Trophoblast cell (in vitro differentiated cells and primary cell): ENCODE measurements at regions not wholly inside any gene's neighbourhood (a gene's known extent, or its start where the extent isn't known, plus 50 kb on each side); places are given as distances from the start of the nearest gene placed in this dataset.

Experiments used
- DNase-seq, 2 donors: peaks; one replicate each; pipeline ENCODE4 v3.0.0-alpha.2; 2016
- H2AFZ ChIP-seq: 2 replicates; pipeline ENCODE4 v1.6.1; 2013; ENCODE audit warnings: low read length, moderate library complexity, mild to moderate bottlenecking; ENCODE audit not compliant: insufficient read depth, poor library complexity
- H2AK5ac ChIP-seq: 2 replicates; pipeline ENCODE4 v1.6.1; 2013; ENCODE audit warnings: mild to moderate bottlenecking, low read length
- H2BK120ac ChIP-seq: 2 replicates; pipeline ENCODE4 v1.6.1; 2013; ENCODE audit warnings: low read length, mild to moderate bottlenecking, moderate library complexity; ENCODE audit not compliant: insufficient read depth, poor library complexity
- H2BK12ac ChIP-seq: 2 replicates; pipeline ENCODE4 v1.6.1; 2013; ENCODE audit warnings: mild to moderate bottlenecking, low read length, moderate library complexity
- H2BK5ac ChIP-seq: 2 replicates; pipeline ENCODE4 v1.6.1; 2013; ENCODE audit warnings: low read length, low read depth, moderate library complexity, mild to moderate bottlenecking; ENCODE audit not compliant: poor library complexity
- H3K14ac ChIP-seq: 2 replicates; pipeline ENCODE4 v1.6.1; 2013; ENCODE audit warnings: mild to moderate bottlenecking, low read length
- H3K18ac ChIP-seq: 2 replicates; pipeline ENCODE4 v1.6.1; 2013; ENCODE audit warnings: mild to moderate bottlenecking, low read length
- H3K23ac ChIP-seq: 2 replicates; pipeline ENCODE4 v1.6.1; 2013; ENCODE audit warnings: low read length
- H3K27ac ChIP-seq: 2 replicates; pipeline ENCODE4 v1.5.1; 2013; ENCODE audit warnings: low read depth, mild to moderate bottlenecking, inconsistent platforms, low read length, moderate library complexity
- H3K27me3 ChIP-seq: 2 replicates; pipeline ENCODE4 v1.6.1; 2013; ENCODE audit warnings: inconsistent platforms, mild to moderate bottlenecking, low read length, moderate library complexity; ENCODE audit not compliant: insufficient read depth
- H3K36me3 ChIP-seq, 2 experiments: 1 replicate in 1 of 2; 2 replicates in 1 of 2; pipeline ENCODE4 v1.6.1; 2013; ENCODE audit warnings: low read length in 2 of 2, mild to moderate bottlenecking in 2 of 2, moderate library complexity in 1 of 2; ENCODE audit not compliant: insufficient read depth in 2 of 2, control insufficient read depth in 1 of 2
- H3K4ac ChIP-seq: 2 replicates; pipeline ENCODE4 v1.6.1; 2013; ENCODE audit warnings: low read depth, mild to moderate bottlenecking, low read length, moderate library complexity
- H3K4me1 ChIP-seq, 2 experiments: 1 replicate in 1 of 2; 2 replicates in 1 of 2; pipeline ENCODE4 v1.6.1; 2013; ENCODE audit warnings: low read length in 2 of 2, mild to moderate bottlenecking in 2 of 2, moderate library complexity in 1 of 2; ENCODE audit not compliant: insufficient read depth in 2 of 2, control insufficient read depth in 1 of 2
- H3K4me2 ChIP-seq: 2 replicates; pipeline ENCODE4 v1.6.1; 2013; ENCODE audit warnings: inconsistent platforms, mild to moderate bottlenecking, low read length, moderate library complexity
- H3K4me3 ChIP-seq: 2 replicates; pipeline ENCODE4 v1.5.1; 2013; ENCODE audit warnings: mild to moderate bottlenecking, low read depth, low read length, inconsistent platforms
- H3K79me1 ChIP-seq: one replicate; pipeline ENCODE4 v1.6.1; 2013; ENCODE audit warnings: low read length
- H3K79me2 ChIP-seq: 2 replicates; pipeline ENCODE4 v1.6.1; 2013; ENCODE audit warnings: low read length, mild to moderate bottlenecking; ENCODE audit not compliant: control insufficient read depth, insufficient read depth, poor library complexity
- H3K9ac ChIP-seq: 2 replicates; pipeline ENCODE4 v1.6.1; 2013; ENCODE audit warnings: mild to moderate bottlenecking, low read length
- H3K9me3 ChIP-seq: 2 replicates; pipeline ENCODE4 v1.6.1; 2013; ENCODE audit warnings: low read depth, mild to moderate bottlenecking, control low read depth, inconsistent platforms, low read length; ENCODE audit not compliant: insufficient read depth
- H4K12ac ChIP-seq: 2 replicates; pipeline ENCODE4 v1.6.1; 2013; ENCODE audit warnings: low read depth, mild to moderate bottlenecking, low read length, moderate library complexity
- H4K8ac ChIP-seq: 2 replicates; pipeline ENCODE4 v1.6.1; 2013; ENCODE audit warnings: low read depth, mild to moderate bottlenecking, low read length, moderate library complexity
- H4K91ac ChIP-seq: one replicate; pipeline ENCODE4 v1.6.1; 2013; ENCODE audit warnings: low read depth, mild to moderate bottlenecking, low read length, moderate library complexity
- WGBS: extraction: QIAGEN DNeasy Blood & Tissue Kit; methylation state at CpG from one replicate; pipeline ENCODE4 v1.1.7; 2013; ENCODE audit warnings: missing lambda C conversion rate; ENCODE audit not compliant: insufficient read length, insufficient coverage; ENCODE audit errors: extremely low coverage; 5-methylcytosine and 5-hydroxymethylcytosine counted together

DNA sequence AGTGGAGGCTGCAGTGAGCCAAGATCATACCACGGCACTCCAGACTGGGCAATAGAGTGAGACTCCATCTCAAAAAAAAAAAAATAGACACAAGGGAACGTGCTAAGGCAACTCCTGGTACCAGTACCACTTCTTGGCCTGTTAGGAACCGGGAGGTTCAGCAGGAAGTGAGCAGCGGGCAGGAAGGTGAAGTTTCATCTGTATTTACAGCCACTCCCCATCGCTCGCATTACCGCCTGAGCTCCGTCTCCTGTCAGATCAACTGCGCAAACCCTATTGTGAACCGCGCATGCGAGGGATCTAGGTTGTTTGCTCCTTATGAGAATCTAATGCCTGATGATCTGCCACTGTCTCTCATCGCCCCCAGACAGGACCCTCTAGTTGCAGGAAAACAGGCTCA, 69.9 kb upstream of the FOXK1 start:
- H4K91ac ChIP-seq, result no peak overlapping the region
- H2BK5ac ChIP-seq, result no peak overlapping the region
- no peak overlapping the region for H3K27ac ChIP-seq
- no peaks in the 10 kb centered on the region for H3K79me2 ChIP-seq
- no peak for DNase-seq
- H3K4ac ChIP-seq, result no peak overlapping the region
- H4K8ac ChIP-seq, result no peak overlapping the region
- H3K4me2 ChIP-seq, result no peak overlapping the region
- H3K79me1 ChIP-seq, result no peaks in the 10 kb centered on the region
- H3K9me3 ChIP-seq, result peaks cover 2% of the 10 kb centered on the region
- H4K12ac ChIP-seq, result no peak overlapping the region
- no peak overlapping the region for H2BK120ac ChIP-seq
- H3K14ac ChIP-seq, result no peak overlapping the region
- H3K18ac ChIP-seq, result no peak overlapping the region
- no peak overlapping the region for H3K23ac ChIP-seq
- no peak overlapping the region for H3K4me3 ChIP-seq
- H3K9ac ChIP-seq, result no peak overlapping the region
- peaks cover 0 to 7% of the 10 kb centered on the region in 2 experiments for H3K4me1 ChIP-seq
- no peak overlapping the region for H2AFZ ChIP-seq
- H3K27me3 ChIP-seq, result no peaks in the 10 kb centered on the region
- no peak overlapping the region for H2AK5ac ChIP-seq
- H2BK12ac ChIP-seq, result no peak overlapping the region
- no CpG with 5 or more reads among the region's 13 CpGs for WGBS
- no peaks in the 10 kb centered on the region for H3K36me3 ChIP-seq

GRCh38 chr7:4612939-4613841, 68.9 kb upstream of the FOXK1 start:
- Histone ChIP-seq H3K4ac (no peak overlapping the region), H2BK12ac (no peak overlapping the region), H3K27me3 (no peaks in the 10 kb centered on the region), H3K9ac (peak overlapping the region; percentile 37), H3K4me3 (no peak overlapping the region), H2AFZ (no peak overlapping the region), H2AK5ac (no peak overlapping the region), H4K8ac (no peak overlapping the region), H4K91ac (no peak overlapping the region), H3K23ac (no peak overlapping the region), H3K27ac (no peak overlapping the region), H3K79me1 (no peaks in the 10 kb centered on the region), H2BK120ac (no peak overlapping the region), H3K79me2 (no peaks in the 10 kb centered on the region), H4K12ac (no peak overlapping the region), H3K4me2 (peak overlapping the region; percentile 49), H3K36me3 (no peaks in the 10 kb centered on the region), H3K4me1 (peaks cover 0 to 7% of the 10 kb centered on the region in 2 experiments), H3K9me3 (peaks cover 2% of the 10 kb centered on the region), H2BK5ac (no peak overlapping the region), H3K14ac (no peak overlapping the region), H3K18ac (no peak overlapping the region)
- DNase-seq, result no peak
- no CpG with 5 or more reads among the region's 25 CpGs for WGBS

- DNase-seq, result no peak
- Histone ChIP-seq H3K79me2 (no peaks in the 10 kb centered on the region), H3K27me3 (no peaks in the 10 kb centered on the region), H3K23ac (no peak overlapping the region), H2BK12ac (no peak overlapping the region), H3K9me3 (peaks cover 2% of the 10 kb centered on the region), H3K4me2 (no peak overlapping the region), H3K4ac (no peak overlapping the region), H4K8ac (no peak overlapping the region), H3K4me1 (peaks cover 0 to 7% of the 10 kb centered on the region in 2 experiments), H2BK5ac (no peak overlapping the region), H3K4me3 (no peak overlapping the region), H3K79me1 (no peaks in the 10 kb centered on the region), H2AK5ac (no peak overlapping the region), H3K27ac (no peak overlapping the region), H3K36me3 (no peaks in the 10 kb centered on the region), H4K91ac (no peak overlapping the region), H3K9ac (no peak overlapping the region), H2AFZ (no peak overlapping the region), H4K12ac (no peak overlapping the region), H3K14ac (no peak overlapping the region), H3K18ac (no peak overlapping the region), H2BK120ac (no peak overlapping the region)
- no CpG with 5 or more reads among the region's 15 CpGs for WGBS
Measured at GRCh38 chr7:4613846-4614548, 68.1 kb upstream of the FOXK1 start.

DNA sequence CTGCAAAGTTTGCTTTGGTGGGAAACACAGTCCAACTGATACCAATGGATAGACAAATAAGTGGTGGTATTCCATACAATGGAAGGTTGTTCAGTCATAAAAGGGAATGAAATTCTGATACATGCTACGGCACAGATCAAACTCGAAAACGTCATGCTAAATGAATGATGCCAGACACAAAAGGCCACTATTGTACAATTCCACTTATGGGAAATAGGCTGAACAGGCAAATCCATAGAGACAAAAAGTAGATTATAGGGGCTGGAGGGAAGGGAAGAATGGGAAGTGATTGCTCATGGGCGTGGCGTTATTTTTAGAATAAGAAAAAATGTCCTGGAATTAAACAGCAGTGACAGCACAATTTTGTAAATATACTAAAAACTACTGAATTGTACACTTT, 66.0 kb upstream of the FOXK1 start:
- 100% methylated on average over 2 of the region's 5 CpGs for WGBS

More for the DNA sequence above, 66.0 kb upstream of the FOXK1 start:
- Histone ChIP-seq H3K4me3 (no peak overlapping the region), H4K91ac (no peak overlapping the region), H4K8ac (no peak overlapping the region), H2BK12ac (no peak overlapping the region), H3K18ac (no peak overlapping the region), H3K36me3 (no peaks in the 10 kb centered on the region), H3K79me2 (no peaks in the 10 kb centered on the region), H2AFZ (no peak overlapping the region), H3K27ac (no peak overlapping the region), H2BK5ac (no peak overlapping the region), H3K23ac (no peak overlapping the region), H2BK120ac (no peak overlapping the region), H4K12ac (no peak overlapping the region), H3K9ac (no peak overlapping the region), H3K4me2 (no peak overlapping the region), H3K9me3 (peaks cover 8% of the 10 kb centered on the region), H3K27me3 (no peaks in the 10 kb centered on the region), H3K4ac (no peak overlapping the region), H3K14ac (no peak overlapping the region), H3K4me1 (peaks cover 0 to 6% of the 10 kb centered on the region in 2 experiments), H3K79me1 (no peaks in the 10 kb centered on the region), H2AK5ac (no peak overlapping the region)
- DNase-seq, result no peak
